ENCODE measurements at regions not wholly inside any gene's neighbourhood (a gene's known extent, or its start where the extent isn't known, plus 50 kb on each side); places are given as distances from the start of the nearest gene placed in this dataset.
A peak's percentile ranks its signal among the peaks of the same experiment; 100 is the strongest.
"Not testable (repeated sequence)": the region's sequence is repeated elsewhere in the genome, so short reads cannot be mapped to it uniquely, and the experiment has no call there.

DNA sequence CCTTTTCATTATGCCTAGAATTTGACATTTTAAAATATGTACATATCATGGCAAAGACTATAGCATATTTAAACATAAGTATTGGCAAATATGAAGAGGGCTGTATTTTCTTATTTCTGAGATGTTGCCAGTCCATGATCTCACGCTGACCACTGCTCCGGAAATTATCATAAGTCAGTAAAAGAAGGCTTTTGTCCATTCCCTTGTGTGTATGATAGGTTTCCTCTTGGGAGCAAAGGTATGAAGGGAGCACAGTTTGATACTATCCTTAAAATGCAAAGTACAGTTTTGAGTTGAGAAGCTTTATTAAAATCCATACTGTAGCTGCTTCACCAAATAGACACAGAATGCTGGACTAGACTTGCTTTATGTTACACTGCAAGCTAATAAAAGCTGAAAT, 52.6 kb upstream of the AGA start:
- TF ChIP-seq ZFX (IDR thresholded peaks at IDR 0.05): no peak
- TF ChIP-seq CTCF (conservative IDR thresholded peaks at IDR 0.05): no peak

GRCh38 chr4:177495626-177496025, 53.4 kb upstream of the AGA start:
- not testable (repeated sequence) for H3K27ac ChIP-seq

More for the DNA sequence above, 52.6 kb upstream of the AGA start:
- no peak overlapping the region for H3K27ac ChIP-seq

DNA sequence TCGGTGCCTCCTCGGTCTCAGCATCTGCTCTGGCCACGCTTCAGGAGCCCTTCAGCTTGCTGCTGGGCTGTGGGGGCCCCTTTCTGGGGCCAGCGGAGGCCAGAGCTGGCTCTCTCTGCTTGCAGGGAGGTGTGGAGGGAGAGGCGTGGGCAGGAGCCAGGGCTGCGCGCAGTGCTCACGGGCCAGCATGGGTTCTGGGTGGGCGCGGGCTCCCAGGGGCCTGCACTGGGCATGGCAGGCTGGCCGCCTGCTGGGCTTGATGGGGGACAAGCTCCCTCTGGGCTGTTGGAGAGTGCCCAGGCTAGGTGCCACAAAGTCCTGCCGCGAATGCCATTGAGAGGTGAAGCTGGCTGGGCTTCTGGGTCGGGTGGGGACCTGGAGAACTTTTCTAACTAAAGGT, 57.3 kb upstream of the AGA start:
- no peak overlapping the region for H3K27ac ChIP-seq
- TF ChIP-seq ZFX (IDR thresholded peaks at IDR 0.05): no peak
- no peak for TF ChIP-seq CTCF (conservative IDR thresholded peaks at IDR 0.05)

- H3K27ac ChIP-seq: no peak overlapping the region
- TF ChIP-seq ZFX (IDR thresholded peaks at IDR 0.05): no peak
- TF ChIP-seq CTCF (conservative IDR thresholded peaks at IDR 0.05): no peak
Measured at GRCh38 chr4:177505171-177505615, 63.0 kb upstream of the AGA start.

DNA sequence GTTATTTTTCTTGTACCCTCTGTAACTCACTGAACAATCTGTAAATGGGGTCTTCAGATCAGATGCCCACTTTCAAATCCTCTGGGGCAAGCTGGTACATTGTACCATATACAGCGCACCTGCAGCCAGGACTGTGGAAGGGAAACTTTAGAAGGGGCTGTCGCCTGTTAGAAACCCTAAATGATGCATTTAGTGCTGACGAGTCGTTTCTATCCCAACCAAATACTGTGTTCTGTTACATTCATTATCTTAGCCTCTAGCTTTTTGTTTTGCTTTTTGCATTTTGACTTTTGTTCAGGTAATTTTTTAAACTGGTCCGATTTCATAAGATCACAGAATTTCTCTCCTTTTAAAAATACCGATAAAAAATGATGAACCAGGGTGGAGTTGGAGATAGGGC, 66.4 kb upstream of the AGA start:
- no peak overlapping the region for H3K27ac ChIP-seq
- TF ChIP-seq ZFX (IDR thresholded peaks at IDR 0.05) (no peak), CTCF (conservative IDR thresholded peaks at IDR 0.05) (no peak)

DNA sequence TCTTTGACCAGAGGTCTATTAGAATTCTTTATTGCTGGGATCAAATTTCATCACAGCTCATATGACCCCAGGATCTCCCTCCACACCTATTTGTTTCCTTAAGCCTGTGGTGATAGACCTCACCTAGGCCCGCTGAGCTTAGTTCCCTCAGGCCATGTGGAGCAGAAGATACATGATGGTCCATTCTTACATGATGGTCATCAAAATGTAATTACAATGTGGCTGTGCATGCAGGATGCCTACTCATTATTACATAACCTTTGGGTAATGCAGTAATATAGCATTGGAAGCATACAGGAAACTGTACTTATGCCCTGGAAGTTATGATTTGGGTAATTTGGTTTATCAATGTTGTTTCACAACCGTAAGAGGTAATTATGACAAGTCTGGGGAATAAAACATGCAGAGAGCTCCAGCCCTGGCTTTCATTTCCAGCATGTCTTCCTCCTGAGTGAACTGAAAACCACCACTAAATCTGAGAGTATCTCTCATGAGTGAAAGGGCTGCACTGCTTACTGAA, 67.0 kb upstream of the AGA start:
- TF ChIP-seq CTCF (conservative IDR thresholded peaks at IDR 0.05) (no peak), ZFX (IDR thresholded peaks at IDR 0.05) (no peak)
- H3K27ac ChIP-seq: no peak overlapping the region

DNA sequence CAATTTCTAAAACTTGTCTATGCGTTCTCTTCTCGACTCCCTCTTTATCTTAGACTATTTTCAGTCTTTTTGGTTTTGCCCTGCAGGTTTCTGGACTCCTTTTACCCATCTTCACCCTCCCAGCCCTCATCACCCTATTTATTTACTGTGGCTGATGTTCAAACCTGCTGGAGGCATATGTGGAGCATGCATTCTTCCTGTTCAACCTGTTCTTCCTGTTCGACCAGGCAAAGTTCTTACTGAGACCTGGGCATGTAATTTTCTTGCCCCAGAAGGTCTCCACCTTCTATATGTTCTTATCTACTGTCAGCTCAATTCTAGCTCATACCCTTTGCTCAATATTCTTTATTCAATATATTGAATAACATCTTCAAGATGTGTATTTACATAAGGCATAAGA, 69.4 kb upstream of the AGA start:
- TF ChIP-seq ZFX (IDR thresholded peaks at IDR 0.05) (no peak), CTCF (conservative IDR thresholded peaks at IDR 0.05) (no peak)
- H3K27ac ChIP-seq: no peak overlapping the region; the same call in 1 of the 2 replicates

DNA sequence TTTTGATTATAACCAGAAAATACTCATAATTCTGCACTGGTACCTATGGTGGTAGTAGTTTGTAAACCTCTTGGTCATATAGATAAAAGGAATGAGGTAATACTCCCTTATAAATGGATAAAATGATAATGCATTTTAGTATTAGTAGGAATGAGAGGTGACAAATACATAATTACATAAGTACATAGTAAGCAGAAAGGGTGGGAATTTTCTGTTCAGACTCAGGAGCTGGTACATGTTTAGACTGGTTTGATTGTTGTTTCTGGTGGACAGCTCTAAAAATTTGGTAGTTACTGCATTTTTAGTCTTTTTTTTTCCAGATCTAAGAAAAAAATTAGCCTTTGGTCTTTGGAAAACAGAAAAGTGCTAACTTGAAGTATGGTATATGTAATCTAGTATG, 70.4 kb upstream of the AGA start:
- TF ChIP-seq ZFX (IDR thresholded peaks at IDR 0.05): no peak
- TF ChIP-seq CTCF (conservative IDR thresholded peaks at IDR 0.05): no peak
- H3K27ac ChIP-seq: peak overlapping the region; percentile 74

All from C4-2B (cell line).